Posterior vena cava (tissue), 2 donors: ENCODE measurements at regions not wholly inside any gene's neighbourhood (a gene's known extent, or its start where the extent isn't known, plus 50 kb on each side); places are given as distances from the start of the nearest gene placed in this dataset.
"Not testable (repeated sequence)": the region's sequence is repeated elsewhere in the genome, so short reads cannot be mapped to it uniquely, and the experiment has no call there.

Experiments
- DNase-seq: peaks from one replicate; pipeline ENCODE4 v3.0.0-alpha.2; 2020; ENCODE audit warnings: low spot score
- intact Hi-C, 2 donors: fragments of 100-400 bp; cut with DNase I; formaldehyde crosslinking; loops; one replicate each; pipeline versions ENCODE4 v1.14.1 to v1.14.2; 2022 to 2023
- donor health status: DM: yes; HTN: yes; CAD: no.
- donor health status: DM: yes; HTN: yes; CAD: no.

GRCh38 chr6:7000825-7001777 lies 106.7 kb upstream of the RREB1 start:
- intact Hi-C loops: no loop called here
- DNase-seq: no peak

GRCh38 chr6:7003041-7003440 lies 104.7 kb upstream of the RREB1 start:
- intact Hi-C loops: no loop called here

GRCh38 chr6:7004581-7005297 lies 103.0 kb upstream of the RREB1 start:
- DNase-seq: no peak
- intact Hi-C loops: no loop called here

More at GRCh38 chr6:7003041-7003440, 104.7 kb upstream of the RREB1 start:
- no peak for DNase-seq

GRCh38 chr6:7006515-7007191 lies 101.1 kb upstream of the RREB1 start:
- intact Hi-C loops: no loop called here
- DNase-seq: no peak

DNA sequence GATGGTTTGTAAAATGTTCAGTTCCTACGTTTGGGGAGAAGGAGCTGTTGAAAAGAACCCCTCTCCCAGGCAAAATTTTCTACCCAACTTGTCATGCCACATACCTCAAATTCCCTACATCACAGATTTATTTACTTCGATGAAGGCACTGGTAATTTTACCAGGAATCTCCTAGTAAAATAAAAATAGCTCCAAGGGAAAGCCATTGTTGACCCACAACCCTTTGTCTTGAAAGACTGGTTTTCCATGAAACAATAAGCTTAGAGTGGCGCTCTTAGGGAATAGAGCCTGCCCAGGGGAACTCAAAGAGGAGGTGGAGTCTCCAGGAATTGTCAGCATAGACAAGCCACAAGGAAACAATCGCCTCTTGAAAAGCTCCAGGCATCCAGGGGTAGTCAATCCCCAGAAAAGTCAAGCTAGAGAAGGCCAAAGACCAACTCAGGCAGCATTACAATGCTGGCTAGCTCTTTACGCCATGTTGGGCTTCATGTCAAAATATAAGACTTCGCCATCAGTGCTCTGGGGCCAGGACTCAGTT lies 99.2 kb upstream of the RREB1 start:
- no peak for DNase-seq
- intact Hi-C loops: no loop called here

GRCh38 chr6:7016226-7016625 lies 91.5 kb upstream of the RREB1 start:
- intact Hi-C loops: no loop called here
- DNase-seq: no peak

DNA sequence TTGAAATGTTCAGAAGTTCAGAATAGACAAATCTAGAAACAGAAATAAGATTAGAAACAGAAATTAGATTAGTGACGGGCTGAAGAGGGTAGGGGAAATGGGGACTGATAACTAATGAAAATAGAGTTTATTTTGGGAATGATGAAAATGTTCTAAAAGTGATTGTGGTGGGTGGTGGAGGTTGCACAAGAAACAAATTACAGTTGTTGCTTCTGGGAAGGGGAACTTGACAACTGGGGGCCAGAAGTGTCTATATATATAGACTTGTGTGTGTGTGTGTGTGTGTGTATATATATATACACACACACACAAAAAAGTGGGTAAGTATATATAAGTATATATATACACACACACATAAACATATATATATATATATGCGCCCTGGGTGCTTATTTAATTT lies 86.5 kb upstream of the RREB1 start:
- intact Hi-C loops: loop anchor here in 1 of 2 donors (5.0 kb wide), 1 partner anchor 949 kb away; no protein-coding TSS in a partner anchor
- DNase-seq: no peak

GRCh38 chr6:7025861-7026260 lies 81.9 kb upstream of the RREB1 start:
- intact Hi-C loops: no loop called here
- no peak for DNase-seq

DNA sequence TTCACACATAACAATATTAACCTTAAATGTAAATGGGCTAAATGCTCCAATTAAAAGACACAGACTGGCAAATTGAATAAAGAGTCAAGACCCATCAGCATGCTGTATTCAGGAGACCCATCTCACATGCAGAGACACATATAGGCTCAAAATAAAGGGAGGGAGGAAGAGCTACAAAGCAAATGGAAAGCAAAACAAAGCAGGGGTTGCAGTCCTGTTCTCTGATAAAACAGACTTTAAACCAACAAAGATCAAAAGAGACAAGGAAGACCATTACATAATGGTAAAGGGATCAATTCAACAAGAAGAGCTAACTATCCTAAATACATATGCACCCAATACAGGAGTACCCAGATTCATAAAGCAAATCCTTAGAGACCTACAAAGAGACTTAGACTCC lies 78.8 kb upstream of the RREB1 start:
- intact Hi-C loops, DNase-seq: not testable (repeated sequence)

- intact Hi-C loops, DNase-seq: not testable (repeated sequence)
These were observed 76.8 kb upstream of the RREB1 start for GRCh38 chr6:7030968-7031367.

DNA sequence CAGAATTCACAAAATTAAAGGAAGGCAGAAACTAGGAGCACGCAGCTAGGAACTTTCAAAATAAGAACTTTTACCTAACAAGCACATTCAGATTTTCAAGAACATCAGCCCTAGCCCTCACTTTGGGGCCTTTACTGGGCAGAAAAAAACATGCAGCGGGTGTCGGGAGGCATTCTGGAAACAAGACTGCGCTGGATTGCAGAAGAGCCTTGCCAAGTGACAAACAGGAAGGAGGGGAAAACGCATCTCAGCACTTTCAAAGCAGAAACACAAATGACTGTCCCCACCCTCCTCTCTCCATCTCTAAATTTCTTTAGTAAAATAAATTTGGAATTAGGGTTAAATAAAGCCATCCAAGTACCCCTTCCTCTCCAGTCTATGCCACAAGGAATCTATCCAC lies 74.6 kb upstream of the RREB1 start:
- no peak for DNase-seq
- intact Hi-C loops: no loop called here

DNA sequence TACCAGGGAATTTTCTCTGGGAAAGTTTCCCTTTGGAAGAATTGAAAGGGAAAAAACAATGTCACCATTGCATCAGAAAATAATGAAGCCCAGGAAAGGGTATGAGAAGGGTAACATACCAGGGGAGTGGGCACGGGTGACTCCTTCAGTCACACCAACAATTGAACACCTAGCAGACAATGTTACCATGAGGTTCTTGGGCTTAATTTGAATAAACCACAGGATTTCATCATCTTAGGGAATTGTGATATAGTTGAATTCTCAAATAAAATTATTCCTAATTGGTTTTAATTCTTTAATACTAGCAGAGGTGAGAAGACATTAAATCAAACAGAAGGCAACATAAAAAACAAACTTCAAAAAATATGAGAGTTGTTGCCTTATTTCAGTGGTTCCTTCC lies 73.7 kb upstream of the RREB1 start:
- intact Hi-C loops: no loop called here
- DNase-seq: no peak

DNA sequence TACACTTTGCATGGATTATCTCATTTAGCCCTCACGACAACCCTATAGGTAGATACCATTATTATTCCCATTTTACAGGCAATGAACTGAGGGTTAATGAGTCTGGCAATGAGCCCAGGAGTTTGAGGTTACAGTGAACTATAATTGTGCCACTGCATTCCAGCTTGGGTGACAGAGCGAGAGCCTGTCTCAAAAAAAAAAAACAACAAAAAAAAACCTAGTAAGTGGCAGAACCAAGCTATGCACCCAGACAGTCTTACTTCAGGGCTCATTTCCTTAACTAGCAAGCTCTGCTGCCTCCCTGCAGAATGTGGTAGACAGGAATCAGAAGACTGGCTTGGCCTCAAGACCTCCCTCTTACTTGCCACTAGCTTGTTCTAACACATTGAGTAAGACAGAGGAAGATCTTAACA lies 71.9 kb upstream of the RREB1 start:
- no peak for DNase-seq
- intact Hi-C loops: no loop called here

GRCh38 chr6:7041511-7042026 lies 66.2 kb upstream of the RREB1 start:
- DNase-seq: no peak
- intact Hi-C loops: no loop called here

GRCh38 chr6:7042056-7042653 lies 65.6 kb upstream of the RREB1 start:
- intact Hi-C loops: no loop called here
- DNase-seq: no peak

DNA sequence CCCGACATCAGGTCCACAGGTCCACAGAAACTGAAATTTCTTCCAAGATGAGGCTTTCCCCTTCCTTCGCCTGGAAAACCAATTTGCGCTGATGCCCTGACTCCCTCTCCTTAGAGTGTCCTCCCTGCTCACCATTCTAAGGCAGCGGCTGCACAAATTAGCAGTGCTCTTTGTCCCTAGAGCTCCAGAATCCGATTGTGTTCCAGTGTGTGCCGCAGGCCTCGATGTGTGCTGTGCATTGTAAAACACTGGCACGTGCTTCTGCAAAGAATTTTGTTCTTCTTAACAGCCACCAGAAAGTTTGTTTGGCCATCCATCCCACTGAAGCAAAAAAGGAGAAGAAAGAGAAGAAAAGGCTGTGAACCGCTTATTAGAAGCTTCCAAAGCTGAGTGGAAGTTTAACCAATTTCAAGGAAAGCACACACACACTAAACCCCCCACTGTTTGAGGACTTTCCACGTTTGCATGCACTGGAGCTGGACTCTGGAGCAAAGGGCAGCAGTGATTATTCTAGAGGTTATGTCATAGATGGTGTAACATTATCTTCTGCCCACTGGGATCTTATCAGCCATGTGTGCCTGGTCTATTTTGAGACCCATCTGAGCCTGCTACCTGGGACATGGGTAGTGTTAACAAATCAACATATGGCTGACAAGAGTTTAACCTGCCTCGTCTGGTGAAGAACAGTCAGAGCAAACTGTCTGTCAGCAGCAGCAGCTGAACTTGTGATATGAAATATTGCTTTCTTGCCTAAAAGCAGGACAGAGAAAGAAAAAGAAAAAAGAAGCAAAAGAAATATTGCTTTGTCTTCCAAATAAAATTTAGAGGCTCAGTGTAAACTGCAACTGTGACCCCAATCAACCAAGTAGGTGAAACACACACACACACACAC lies 64.9 kb upstream of the RREB1 start:
- DNase-seq: no peak
- intact Hi-C loops: no loop called here

GRCh38 chr6:7045331-7045730 lies 62.4 kb upstream of the RREB1 start:
- DNase-seq: no peak
- intact Hi-C loops: no loop called here

DNA sequence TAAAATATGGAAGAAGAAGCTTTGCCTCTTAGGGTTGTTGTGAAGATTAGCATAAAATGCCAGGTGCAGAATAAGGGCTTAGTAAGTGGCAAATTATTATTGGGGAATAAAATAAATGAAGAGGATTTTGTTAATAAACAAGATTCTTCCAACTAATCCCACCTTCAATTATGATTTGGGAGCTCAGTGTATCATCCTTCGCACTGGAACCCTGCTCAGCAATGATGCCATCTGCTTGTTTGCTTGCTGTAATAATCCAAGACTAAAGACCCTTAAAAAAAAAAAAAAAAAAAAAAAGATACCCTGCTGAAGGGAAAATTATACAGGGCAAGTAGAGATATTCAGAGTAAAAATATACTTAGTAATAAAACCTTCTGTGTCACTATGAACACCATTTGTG lies 62.0 kb upstream of the RREB1 start:
- intact Hi-C loops: no loop called here
- DNase-seq: no peak
